Keratinocyte (primary cell): ENCODE measurements at regions not wholly inside any gene's neighbourhood (a gene's known extent, or its start where the extent isn't known, plus 50 kb on each side); places are given as distances from the start of the nearest gene placed in this dataset.
"Not testable (repeated sequence)": the region's sequence is repeated elsewhere in the genome, so short reads cannot be mapped to it uniquely, and the experiment has no call there.

Experiments
- DNase-seq: peaks from one replicate; pipeline ENCODE4 v3.0.0-alpha.2; 2011; ENCODE audit warnings: low read depth, missing footprints, low spot score
- FAIRE-seq: peaks from 2 replicates; lab custom pipeline; 2011; peaks lifted over from hg19 to GRCh38; lab: Jason Lieb, UNC
- H2AFZ ChIP-seq: 2 replicates; pipeline ENCODE4 v1.6.0; 2012; ENCODE audit warnings: low read length, control low read depth, inconsistent platforms; ENCODE audit not compliant: control insufficient read depth
- H3K27ac ChIP-seq: 2 replicates; pipeline ENCODE4 v1.5.1; 2011; ENCODE audit warnings: low read length; ENCODE audit not compliant: control insufficient read depth, insufficient read depth
- H3K27me3 ChIP-seq: 3 replicates; pipeline ENCODE4 v1.6.0; 2011; ENCODE audit warnings: low read length; ENCODE audit not compliant: control insufficient read depth, insufficient read depth; ENCODE audit errors: extremely low read depth
- H3K36me3 ChIP-seq, 2 experiments: 2 replicates in 1 of 2; 3 replicates in 1 of 2; pipeline ENCODE4 v1.5.1; 2011; ENCODE audit warnings: low read length in 2 of 2, mild to moderate bottlenecking in 1 of 2; ENCODE audit not compliant: control insufficient read depth in 2 of 2, insufficient read depth in 2 of 2; ENCODE audit errors: extremely low read depth in 1 of 2
- H3K4me1 ChIP-seq: 3 replicates; pipeline ENCODE4 v1.5.1; 2011; ENCODE audit warnings: low read length; ENCODE audit not compliant: control insufficient read depth, insufficient read depth; ENCODE audit errors: extremely low read depth
- H3K4me2 ChIP-seq: 3 replicates; pipeline ENCODE4 v1.6.0; 2011; ENCODE audit warnings: low read depth, low read length; ENCODE audit not compliant: control insufficient read depth, insufficient read depth; ENCODE audit errors: extremely low read depth
- H3K4me3 ChIP-seq, 3 experiments: fragments of 200-600 bp in 1 of 3; sonication (generic) in 1 of 3; 2 replicates in 2 of 3; 3 replicates in 1 of 3; pipeline ENCODE4 v1.5.1; 2011 to 2016; ENCODE audit warnings: low read length in 3 of 3, mild to moderate bottlenecking in 3 of 3, control low read depth in 2 of 3, inconsistent platforms in 1 of 3, low read depth in 1 of 3, mixed read lengths in 1 of 3, mixed run types in 1 of 3, moderate library complexity in 1 of 3; ENCODE audit not compliant: control insufficient read depth in 2 of 3, insufficient read depth in 2 of 3; ENCODE audit errors: extremely low read depth in 1 of 3
- H3K79me2 ChIP-seq: 2 replicates; pipeline ENCODE4 v1.6.0; 2012; ENCODE audit warnings: low read length; ENCODE audit not compliant: control insufficient read depth, insufficient read depth
- H3K9ac ChIP-seq: 3 replicates; pipeline ENCODE4 v1.6.0; 2011; ENCODE audit warnings: low read length; ENCODE audit not compliant: control insufficient read depth, insufficient read depth; ENCODE audit errors: extremely low read depth
- H3K9me1 ChIP-seq: 3 replicates; pipeline ENCODE4 v1.6.0; 2011; ENCODE audit warnings: low read length; ENCODE audit not compliant: control insufficient read depth, insufficient read depth; ENCODE audit errors: extremely low read depth
- H3K9me3 ChIP-seq: 2 replicates; pipeline ENCODE4 v1.5.1; 2012; ENCODE audit warnings: low read depth, low read length; ENCODE audit not compliant: control insufficient read depth
- H4K20me1 ChIP-seq: 3 replicates; pipeline ENCODE4 v1.6.0; 2011; ENCODE audit warnings: low read length; ENCODE audit not compliant: control insufficient read depth, insufficient read depth; ENCODE audit errors: extremely low read depth
- EZH2 ChIP-seq: IDR thresholded peaks from one replicate; pipeline ENCODE4 v1.6.1; 2012; ENCODE audit warnings: inconsistent platforms, mild to moderate bottlenecking, low read length, moderate library complexity
- dilution Hi-C: fragments of 300-500 bp; cut with MboI; formaldehyde crosslinking; loops from one replicate; pipeline ENCODE4 v1.7.0; 2020; ENCODE audit warnings: low sequenced_read_pairs; ENCODE audit not compliant: extremely low pct_ligation_motif_present
- TF ChIP-seq, protein P1 (sequence below), 3 experiments: IDR thresholded peaks in 1 of 3; conservative IDR thresholded peaks in 1 of 3; optimal IDR thresholded peaks in 1 of 3; 2 replicates in 2 of 3; 3 replicates in 1 of 3; pipeline versions ENCODE3 to v1.5.1; 2011; ENCODE audit warnings: low read length in 3 of 3, mild to moderate bottlenecking in 3 of 3, moderate library complexity in 2 of 3, control low read depth in 1 of 3, inconsistent platforms in 1 of 3; ENCODE audit not compliant: insufficient read depth in 2 of 3; ENCODE audit errors: extremely low read depth in 1 of 3

DNA sequence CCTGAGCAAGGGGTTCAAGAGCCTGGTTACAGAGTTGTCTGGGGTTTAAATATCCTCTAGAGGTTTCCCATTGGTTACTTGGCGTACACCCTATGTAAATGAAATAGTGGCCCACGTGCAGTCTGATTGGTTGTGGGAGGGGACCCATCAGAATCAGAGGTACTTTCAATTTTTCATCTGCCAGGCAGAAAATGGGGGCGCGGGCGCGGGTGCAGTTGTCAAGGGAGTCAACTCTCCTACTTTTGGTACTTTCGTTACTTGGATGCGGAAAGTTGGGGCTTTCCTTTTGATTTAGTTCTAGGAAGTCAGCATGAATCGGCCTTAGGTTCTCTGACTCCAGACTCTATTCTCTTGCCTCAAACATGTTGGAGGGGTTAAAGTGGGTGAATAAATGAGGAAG, 83.2 kb downstream of the DNAJB9 start:
- dilution Hi-C loops: no loop called here

DNA sequence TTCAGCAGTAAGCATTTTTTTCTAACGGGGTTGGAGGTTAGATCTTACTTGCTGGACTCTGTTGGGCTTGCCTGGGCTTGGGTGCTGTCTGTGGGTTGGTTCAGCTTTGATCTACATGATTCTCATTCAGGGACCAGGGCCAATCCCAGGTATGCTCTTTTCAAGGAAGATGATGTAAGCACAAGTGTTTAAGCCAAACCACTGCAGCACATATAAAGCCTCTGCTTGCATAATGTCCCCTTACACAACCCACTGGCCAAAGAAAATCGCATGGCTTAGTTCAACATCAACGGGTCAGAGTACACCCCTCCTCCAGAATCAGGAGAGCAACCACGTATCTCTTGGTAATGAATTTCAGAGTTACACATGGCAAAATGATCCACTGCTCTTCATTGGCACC, 83.9 kb downstream of the DNAJB9 start:
- DNase-seq: no peak

More for the DNA sequence above, 83.2 kb downstream of the DNAJB9 start:
- Histone ChIP-seq H4K20me1 (no peaks in the 10 kb centered on the region), H2AFZ (no peak overlapping the region), H3K4me2 (no peak overlapping the region), H3K79me2 (no peaks in the 10 kb centered on the region), H3K36me3 (no peaks in the 10 kb centered on the region), H3K9me1 (no peaks in the 10 kb centered on the region), H3K27me3 (no peaks in the 10 kb centered on the region), H3K4me1 (no peaks in the 10 kb centered on the region), H3K4me3 (no peak overlapping the region), H3K27ac (no peak overlapping the region), H3K9ac (no peak overlapping the region), H3K9me3 (no peaks in the 10 kb centered on the region)
- no peak for FAIRE-seq
- DNase-seq: no peak
- TF ChIP-seq EZH2: no peak
- TF ChIP-seq, protein P1, sequence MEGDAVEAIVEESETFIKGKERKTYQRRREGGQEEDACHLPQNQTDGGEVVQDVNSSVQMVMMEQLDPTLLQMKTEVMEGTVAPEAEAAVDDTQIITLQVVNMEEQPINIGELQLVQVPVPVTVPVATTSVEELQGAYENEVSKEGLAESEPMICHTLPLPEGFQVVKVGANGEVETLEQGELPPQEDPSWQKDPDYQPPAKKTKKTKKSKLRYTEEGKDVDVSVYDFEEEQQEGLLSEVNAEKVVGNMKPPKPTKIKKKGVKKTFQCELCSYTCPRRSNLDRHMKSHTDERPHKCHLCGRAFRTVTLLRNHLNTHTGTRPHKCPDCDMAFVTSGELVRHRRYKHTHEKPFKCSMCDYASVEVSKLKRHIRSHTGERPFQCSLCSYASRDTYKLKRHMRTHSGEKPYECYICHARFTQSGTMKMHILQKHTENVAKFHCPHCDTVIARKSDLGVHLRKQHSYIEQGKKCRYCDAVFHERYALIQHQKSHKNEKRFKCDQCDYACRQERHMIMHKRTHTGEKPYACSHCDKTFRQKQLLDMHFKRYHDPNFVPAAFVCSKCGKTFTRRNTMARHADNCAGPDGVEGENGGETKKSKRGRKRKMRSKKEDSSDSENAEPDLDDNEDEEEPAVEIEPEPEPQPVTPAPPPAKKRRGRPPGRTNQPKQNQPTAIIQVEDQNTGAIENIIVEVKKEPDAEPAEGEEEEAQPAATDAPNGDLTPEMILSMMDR (optimal IDR thresholded peaks at IDR 0.05 in 1 of 3, IDR thresholded peaks at IDR 0.05 in 1 of 3, conservative IDR thresholded peaks at IDR 0.05 in 1 of 3; ENCODE audit: extremely low read depth in 1 of 3, insufficient read depth in 2 of 3, low read length in 3 of 3): no peak

DNA sequence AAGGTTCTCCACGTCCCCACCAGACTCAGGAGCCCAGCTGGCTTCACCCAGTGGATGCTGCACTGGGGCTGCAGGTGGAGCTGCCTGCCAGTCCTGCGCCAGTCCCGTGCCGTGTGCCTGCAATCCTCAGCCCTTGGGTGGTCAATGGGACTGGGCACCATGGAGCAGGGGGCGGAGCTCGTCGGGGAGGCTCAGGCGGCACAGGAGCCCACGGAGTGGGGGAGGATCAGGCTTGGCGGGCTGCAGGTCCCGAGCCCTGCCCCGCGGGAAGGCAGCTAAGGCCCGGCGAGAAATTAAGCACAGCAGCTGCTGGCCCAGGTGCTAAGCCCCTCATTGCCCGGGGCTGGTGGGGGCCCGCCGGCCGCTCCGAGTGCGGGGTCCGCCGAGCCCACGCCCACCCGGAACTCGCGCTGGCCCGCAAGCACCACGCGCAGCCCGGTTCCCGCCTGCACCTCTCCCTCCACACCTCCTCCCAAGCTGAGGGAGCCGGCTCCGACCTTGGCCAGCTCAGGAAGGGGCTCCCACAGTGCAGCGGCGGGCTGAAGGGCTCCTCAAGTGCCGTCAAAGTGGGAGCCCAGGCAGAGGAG, 87.6 kb downstream of the DNAJB9 start:
- H3K9me1 ChIP-seq, H3K4me2 ChIP-seq, dilution Hi-C loops, H4K20me1 ChIP-seq, H3K27me3 ChIP-seq, FAIRE-seq, H3K27ac ChIP-seq, DNase-seq, H3K79me2 ChIP-seq, H2AFZ ChIP-seq, H3K36me3 ChIP-seq, H3K4me1 ChIP-seq, H3K9ac ChIP-seq, H3K4me3 ChIP-seq, H3K9me3 ChIP-seq: not testable (repeated sequence)

More for the DNA sequence above, 83.9 kb downstream of the DNAJB9 start:
- H3K4me1 ChIP-seq: no peaks in the 10 kb centered on the region
- dilution Hi-C loops: no loop called here
- H3K27me3 ChIP-seq: no peaks in the 10 kb centered on the region
- H3K9me3 ChIP-seq: no peaks in the 10 kb centered on the region
- H3K79me2 ChIP-seq: no peaks in the 10 kb centered on the region
- no peaks in the 10 kb centered on the region for H3K36me3 ChIP-seq
- no peak overlapping the region for H3K4me3 ChIP-seq
- H3K9ac ChIP-seq: no peak overlapping the region
- H3K27ac ChIP-seq: no peak overlapping the region
- no peaks in the 10 kb centered on the region for H4K20me1 ChIP-seq
- FAIRE-seq: no peak
- TF ChIP-seq, protein P1 (optimal IDR thresholded peaks at IDR 0.05 in 1 of 3, IDR thresholded peaks at IDR 0.05 in 1 of 3, conservative IDR thresholded peaks at IDR 0.05 in 1 of 3; ENCODE audit: extremely low read depth in 1 of 3, insufficient read depth in 2 of 3, low read length in 3 of 3): no peak
- no peak for TF ChIP-seq EZH2
- H2AFZ ChIP-seq: no peak overlapping the region
- no peak overlapping the region for H3K4me2 ChIP-seq
- H3K9me1 ChIP-seq: no peaks in the 10 kb centered on the region
